Spleen (tissue), 11 donors: ENCODE measurements at regions not wholly inside any gene's neighbourhood (a gene's known extent, or its start where the extent isn't known, plus 50 kb on each side); places are given as distances from the start of the nearest gene placed in this dataset.
A peak's percentile ranks its signal among the peaks of the same experiment; 100 is the strongest.
"Not testable (repeated sequence)": the region's sequence is repeated elsewhere in the genome, so short reads cannot be mapped to it uniquely, and the experiment has no call there.

Source experiments
- DNase-seq: peaks from one replicate; pipeline ENCODE4 v3.0.0-alpha.2; 2020
- H3K27ac ChIP-seq, 8 donors: fragments of 200-600 bp; sonication (generic) in 7 of 8; 1 replicate in 4 of 8; 2 replicates in 4 of 8; pipeline versions ENCODE4 v1.5.0 to v1.8.0; 2016 to 2021; ENCODE audit warnings: inconsistent platforms in 4 of 8, mild to moderate bottlenecking in 4 of 8, moderate library complexity in 1 of 8
- H3K27me3 ChIP-seq, 7 donors: fragments of 200-600 bp; sonication (generic) in 6 of 7; replicated peaks in 1 of 7; 1 replicate in 4 of 7; 2 replicates in 3 of 7; pipeline versions ENCODE4 v1.5.0 to v1.8.0; 2016 to 2021; ENCODE audit warnings: inconsistent platforms in 3 of 7, mild to moderate bottlenecking in 1 of 7
- H3K36me3 ChIP-seq, 6 donors: fragments of 200-600 bp; sonication (generic) in 5 of 6; 1 replicate in 4 of 6; 2 replicates in 2 of 6; pipeline versions ENCODE4 v1.5.0 to v1.8.0; 2016 to 2021; ENCODE audit warnings: inconsistent platforms in 2 of 6
- H3K4me1 ChIP-seq, 6 donors: fragments of 200-600 bp; sonication (generic) in 5 of 6; 1 replicate in 3 of 6; 2 replicates in 3 of 6; pipeline versions ENCODE4 v1.5.0 to v1.8.0; 2016 to 2021; ENCODE audit warnings: inconsistent platforms in 3 of 6
- H3K4me3 ChIP-seq, 8 donors: fragments of 200-600 bp; sonication (generic) in 7 of 8; 1 replicate in 4 of 8; 2 replicates in 4 of 8; pipeline versions ENCODE4 v1.5.0 to v1.8.0; 2016 to 2021; ENCODE audit warnings: inconsistent platforms in 4 of 8, mild to moderate bottlenecking in 4 of 8, moderate library complexity in 2 of 8
- H3K9me3 ChIP-seq, 8 donors: fragments of 200-600 bp; sonication (generic) in 7 of 8; 1 replicate in 4 of 8; 2 replicates in 4 of 8; pipeline versions ENCODE4 v1.5.0 to v1.8.0; 2016 to 2021; ENCODE audit warnings: inconsistent platforms in 4 of 8
- CTCF ChIP-seq, 11 experiments: fragments of 200-600 bp in 7 of 11; fragments of 450-650 bp in 4 of 11; sonication (generic) in 4 of 11; IDR thresholded peaks in 8 of 11; conservative IDR thresholded peaks in 3 of 11; 1 replicate in 7 of 11; 2 replicates in 4 of 11; pipeline versions ENCODE4 v1.4.0 to v1.8.0; 2016 to 2021; ENCODE audit warnings: antibody characterized with exemption in 11 of 11, inconsistent platforms in 4 of 11, mild to moderate bottlenecking in 1 of 11
- POLR2A ChIP-seq, 3 donors: fragments of 450-650 bp; IDR thresholded peaks; one replicate each; pipeline ENCODE4 v1.5.1; 2017; ENCODE audit warnings: antibody characterized with exemption in 3 of 3, mild to moderate bottlenecking in 1 of 3
- POLR2AphosphoS5 ChIP-seq, 3 donors: sonication (generic); formaldehyde crosslinking; IDR thresholded peaks; one replicate each; pipeline ENCODE4 v1.5.1; 2017; ENCODE audit warnings: antibody characterized with exemption in 3 of 3
- WGBS, 5 donors: extraction: QIAGEN DNeasy Blood & Tissue Kit in 3 of 5; methylation state at CpG; one replicate each; pipeline versions ENCODE4 v1.1.5 to v1.1.7; 2013 to 2018; 5-methylcytosine and 5-hydroxymethylcytosine counted together
- intact Hi-C: fragments of 100-400 bp; cut with DNase I; formaldehyde crosslinking; loops from one replicate; pipeline ENCODE4 v1.15.0; 2023; ENCODE audit warnings: low total_unique reads
- donor health status: healthy with polysubstance abuse.
- donor health status: DM: no; HTN: no; CAD: no; lungs with moderate emphysema.
- donor health status: DM: no; HTN: no; CAD: no.
- donor health status: Bipolar disorder and iron deficiency.
- donor health status: healthy.
- donor health status: DM: no; HTN: no; CAD: no.
- donor health status: DM: yes; HTN: yes; CAD: no.

GRCh38 chr2:35503311-35503710, 852.3 kb upstream of the CRIM1 start:
- 48 to 70% (median 67%) methylated on average over 3 of the region's 3 CpGs for WGBS, 5 donors
- Histone ChIP-seq H3K9me3 (peaks cover 0 to 7% (median 0%) of the 10 kb centered on the region in 8 donors), H3K4me1 (no peaks in the 10 kb centered on the region), H3K4me3 (no peak overlapping the region), H3K27ac (peak overlapping the region in 3 of 8 donors; percentile 2 to 12 (median 7)), H3K36me3 (no peaks in the 10 kb centered on the region), H3K27me3 (no peaks in the 10 kb centered on the region)
- DNase-seq, result no peak
- intact Hi-C loops, result no loop called here
- TF ChIP-seq POLR2AphosphoS5 (IDR thresholded peaks at IDR 0.05) (no peak), CTCF (IDR thresholded peaks at IDR 0.05 in 8 of 11, conservative IDR thresholded peaks at IDR 0.05 in 3 of 11) (no peak), POLR2A (IDR thresholded peaks at IDR 0.05) (no peak)

DNA sequence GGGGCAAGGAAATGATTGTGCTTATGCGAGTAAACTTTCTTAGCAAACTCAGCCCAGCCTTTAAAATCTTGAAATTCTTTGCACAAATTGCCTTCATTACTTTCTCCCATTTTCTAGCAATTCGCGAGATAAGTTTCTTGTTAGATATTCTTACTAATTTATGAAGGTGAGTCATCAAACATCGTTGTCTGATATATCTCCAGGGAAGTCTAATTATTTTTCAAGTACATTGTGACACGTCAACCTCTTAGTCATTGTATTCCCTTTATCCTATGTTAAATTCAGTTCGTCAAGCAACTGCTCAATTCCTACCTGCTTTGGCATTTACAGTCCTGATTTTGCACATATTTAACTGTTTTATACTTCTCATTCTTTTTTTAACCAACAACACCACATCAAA, 854.5 kb upstream of the CRIM1 start:
- WGBS, 5 donors, result 74 to 94% (median 86%) methylated on average over 6 of the region's 6 CpGs
- H3K4me3 ChIP-seq, result no peak overlapping the region
- intact Hi-C loops, result no loop called here
- DNase-seq, result no peak
- no peak for TF ChIP-seq CTCF (IDR thresholded peaks at IDR 0.05 in 8 of 11, conservative IDR thresholded peaks at IDR 0.05 in 3 of 11)
- TF ChIP-seq POLR2AphosphoS5 (IDR thresholded peaks at IDR 0.05), result no peak
- no peak for TF ChIP-seq POLR2A (IDR thresholded peaks at IDR 0.05)
- H3K4me1 ChIP-seq, result no peaks in the 10 kb centered on the region
- H3K27ac ChIP-seq, result no peak overlapping the region
- H3K27me3 ChIP-seq, result no peaks in the 10 kb centered on the region
- peaks cover 0 to 7% (median 0%) of the 10 kb centered on the region in 8 donors for H3K9me3 ChIP-seq
- H3K36me3 ChIP-seq, result no peaks in the 10 kb centered on the region

GRCh38 chr2:35496022-35496421, 859.6 kb upstream of the CRIM1 start:
- no peak for DNase-seq
- no peak overlapping the region for H3K27ac ChIP-seq
- peaks cover 0 to 7% (median 0%) of the 10 kb centered on the region in 8 donors for H3K9me3 ChIP-seq
- intact Hi-C loops, result no loop called here
- WGBS, 5 donors, result 81 to 94% (median 89%) methylated on average over 1 of the region's 1 CpG
- no peak overlapping the region for H3K4me3 ChIP-seq
- no peaks in the 10 kb centered on the region for H3K36me3 ChIP-seq
- no peak for TF ChIP-seq POLR2AphosphoS5 (IDR thresholded peaks at IDR 0.05)
- TF ChIP-seq POLR2A (IDR thresholded peaks at IDR 0.05), result no peak
- no peak for TF ChIP-seq CTCF (IDR thresholded peaks at IDR 0.05 in 8 of 11, conservative IDR thresholded peaks at IDR 0.05 in 3 of 11)
- H3K4me1 ChIP-seq, result no peaks in the 10 kb centered on the region
- no peaks in the 10 kb centered on the region for H3K27me3 ChIP-seq

- TF ChIP-seq POLR2A (IDR thresholded peaks at IDR 0.05) (no peak), POLR2AphosphoS5 (IDR thresholded peaks at IDR 0.05) (no peak), CTCF (IDR thresholded peaks at IDR 0.05 in 8 of 11, conservative IDR thresholded peaks at IDR 0.05 in 3 of 11) (no peak)
- DNase-seq, result no peak
- H3K9me3 ChIP-seq, result peaks cover 0 to 7% (median 0%) of the 10 kb centered on the region in 8 donors
- intact Hi-C loops, result no loop called here
- H3K36me3 ChIP-seq, result no peaks in the 10 kb centered on the region
- no peak overlapping the region for H3K4me3 ChIP-seq
- no peaks in the 10 kb centered on the region for H3K4me1 ChIP-seq
- H3K27me3 ChIP-seq, result no peaks in the 10 kb centered on the region
- H3K27ac ChIP-seq, result no peak overlapping the region
Observed at GRCh38 chr2:35495182-35495581, 860.4 kb upstream of the CRIM1 start.

GRCh38 chr2:35478121-35478520, 877.5 kb upstream of the CRIM1 start:
- H3K27me3 ChIP-seq, H3K4me3 ChIP-seq, intact Hi-C loops, H3K36me3 ChIP-seq, H3K27ac ChIP-seq, H3K4me1 ChIP-seq: not testable (repeated sequence)
- peak; percentile 51 for DNase-seq
- 67 to 85% (median 71%) methylated on average over 2 of the region's 2 CpGs for WGBS, 5 donors
- peaks cover 0 to 35% (median 14%) of the 10 kb centered on the region in 8 donors for H3K9me3 ChIP-seq
